Testis (tissue), 2 donors: ENCODE measurements at regions not wholly inside any gene's neighbourhood (a gene's known extent, or its start where the extent isn't known, plus 50 kb on each side); places are given as distances from the start of the nearest gene placed in this dataset.

ENCODE experiments used
- DNase-seq: peaks from one replicate; pipeline ENCODE4 v3.0.0-alpha.2; 2019
- H3K27ac ChIP-seq, 2 donors: fragments of 200-600 bp; sonication (generic); one replicate each; pipeline ENCODE4 v1.5.1; 2019
- H3K27me3 ChIP-seq: fragments of 200-600 bp; sonication (generic); one replicate; pipeline ENCODE4 v1.5.1; 2019
- H3K36me3 ChIP-seq: fragments of 200-600 bp; sonication (generic); one replicate; pipeline ENCODE4 v1.5.1; 2017; ENCODE audit warnings: low read depth; ENCODE audit errors: missing control alignments
- H3K4me1 ChIP-seq: fragments of 200-600 bp; sonication (generic); one replicate; pipeline ENCODE4 v1.5.1; 2019
- H3K4me3 ChIP-seq, 2 donors: fragments of 200-600 bp; sonication (generic); one replicate each; pipeline ENCODE4 v1.5.1; 2017 to 2019
- H3K9me3 ChIP-seq: fragments of 200-600 bp; sonication (generic); one replicate; pipeline ENCODE4 v1.5.1; 2017
- CTCF ChIP-seq, 3 experiments: fragments of 450-650 bp in 2 of 3; fragments of 200-600 bp in 1 of 3; sonication (generic) in 1 of 3; IDR thresholded peaks; one replicate each; pipeline ENCODE4 v1.5.1; 2016 to 2019; ENCODE audit warnings: antibody characterized with exemption in 3 of 3, mild to moderate bottlenecking in 2 of 3, moderate library complexity in 1 of 3
- POLR2A ChIP-seq: fragments of 450-650 bp; IDR thresholded peaks from one replicate; pipeline ENCODE4 v1.6.1; 2017; ENCODE audit warnings: antibody characterized with exemption, mild to moderate bottlenecking, moderate library complexity
- WGBS, 2 donors: methylation state at CpG; one replicate each; pipeline ENCODE4 v1.1.5; 2018; 5-methylcytosine and 5-hydroxymethylcytosine counted together
- intact Hi-C: fragments of 100-400 bp; cut with DNase I; formaldehyde crosslinking; loops from one replicate; pipeline ENCODE4 v1.15.1; 2023; ENCODE audit warnings: low total_unique reads

- H3K4me3 ChIP-seq = no peak overlapping the region
- TF ChIP-seq CTCF (IDR thresholded peaks at IDR 0.05) = no peak
- no peak for TF ChIP-seq POLR2A
- 70 to 71% methylated on average over 1 of the region's 1 CpG for WGBS, 2 donors
These were observed 855.9 kb upstream of the CDH10 start for GRCh38 chr5:25500635-25501034.

DNA sequence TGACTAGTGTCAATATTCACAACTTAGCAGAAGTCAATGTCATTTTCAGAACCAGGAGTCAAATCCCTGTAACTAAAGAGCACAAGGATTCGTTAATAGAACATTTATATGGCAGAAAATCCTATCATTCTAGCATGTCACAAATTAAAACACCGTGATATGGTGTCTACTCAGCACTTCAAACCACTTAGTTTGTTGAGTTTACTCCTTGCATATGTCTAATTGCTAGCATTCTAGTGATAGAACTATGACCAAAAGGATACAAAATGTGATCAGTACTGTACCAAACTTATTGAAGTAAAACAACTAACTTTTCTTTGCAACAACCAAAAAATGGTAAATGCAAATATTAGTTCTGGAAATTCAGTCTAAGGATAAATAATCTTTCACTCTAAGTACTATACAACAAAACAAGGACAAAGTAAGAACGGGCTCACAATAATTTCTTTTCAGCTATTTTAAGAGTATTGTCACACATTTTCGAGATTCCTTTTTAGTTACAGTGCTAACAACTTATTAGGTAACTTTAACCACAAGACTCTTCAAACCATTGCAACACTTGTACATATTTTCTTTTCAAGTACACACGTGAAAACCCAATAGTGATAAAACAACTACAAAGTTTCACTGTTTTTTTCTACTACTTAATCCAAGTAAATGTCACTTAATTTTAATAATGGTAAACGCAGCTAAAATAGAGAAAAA lies 845.2 kb upstream of the CDH10 start:
- Histone ChIP-seq H3K9me3 (no peaks in the 10 kb centered on the region), H3K4me1 (no peaks in the 10 kb centered on the region), H3K36me3 (no peaks in the 10 kb centered on the region), H3K27ac (no peak overlapping the region), H3K27me3 (no peaks in the 10 kb centered on the region), H3K4me3 (no peak overlapping the region)
- DNase-seq = no peak
- 83 to 85% methylated on average over 6 of the region's 6 CpGs for WGBS, 2 donors
- TF ChIP-seq CTCF (IDR thresholded peaks at IDR 0.05) = no peak
- TF ChIP-seq POLR2A = no peak
- intact Hi-C loops = no loop called here

More at GRCh38 chr5:25500635-25501034, 855.9 kb upstream of the CDH10 start:
- no peaks in the 10 kb centered on the region for H3K36me3 ChIP-seq
- no peaks in the 10 kb centered on the region for H3K4me1 ChIP-seq
- no peaks in the 10 kb centered on the region for H3K27me3 ChIP-seq
- intact Hi-C loops = no loop called here
- no peaks in the 10 kb centered on the region for H3K9me3 ChIP-seq
- DNase-seq = no peak
- H3K27ac ChIP-seq = no peak overlapping the region

DNA sequence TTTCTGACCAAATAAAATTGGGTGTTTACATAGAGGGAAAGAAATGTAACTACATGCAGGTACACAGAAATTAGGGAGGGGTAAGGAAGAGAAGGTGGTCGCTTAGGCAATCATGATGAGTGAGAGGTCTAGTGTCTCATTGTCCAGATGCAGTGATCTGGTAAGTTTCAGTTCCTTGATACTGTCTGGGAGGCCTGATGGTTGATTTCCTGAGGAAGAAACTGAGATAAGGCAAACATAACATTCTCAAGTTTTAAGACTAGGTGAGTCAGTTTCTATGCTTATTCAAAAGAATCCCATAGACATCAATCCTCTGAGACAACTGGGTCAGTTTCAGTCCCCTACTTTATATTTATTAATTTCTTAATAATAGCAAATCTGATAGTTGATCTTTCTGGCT lies 843.3 kb upstream of the CDH10 start:
- Histone ChIP-seq H3K4me3 (no peak overlapping the region), H3K27ac (no peak overlapping the region), H3K36me3 (no peaks in the 10 kb centered on the region), H3K9me3 (no peaks in the 10 kb centered on the region), H3K27me3 (no peaks in the 10 kb centered on the region), H3K4me1 (no peaks in the 10 kb centered on the region)
- intact Hi-C loops = no loop called here
- TF ChIP-seq CTCF (IDR thresholded peaks at IDR 0.05) = no peak
- no peak for TF ChIP-seq POLR2A
- DNase-seq = no peak
- whole genome bisulfite sequencing, 2 donors = 86 to 92% methylated on average over 1 of the region's 1 CpG

DNA sequence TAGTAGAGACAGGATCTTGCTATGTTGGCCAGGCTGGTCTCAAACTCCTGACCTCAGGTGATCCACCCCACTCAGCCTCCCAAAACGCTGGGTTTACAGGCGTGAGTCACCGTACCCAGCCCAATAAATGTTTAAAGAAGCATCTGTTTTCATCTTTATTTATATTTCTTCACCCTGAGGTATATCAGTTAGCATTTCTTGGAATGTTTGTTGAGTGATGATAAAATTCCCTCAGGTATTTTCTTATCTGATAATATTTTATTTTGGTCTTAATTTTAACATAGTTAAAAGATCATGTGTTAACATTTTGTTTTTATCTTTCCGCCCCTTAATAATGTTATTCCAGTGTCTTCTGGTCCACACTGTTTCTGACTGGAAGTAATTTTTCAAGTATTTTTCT lies 839.6 kb upstream of the CDH10 start:
- 84 to 89% methylated on average over 4 of the region's 4 CpGs for WGBS, 2 donors
- TF ChIP-seq CTCF (IDR thresholded peaks at IDR 0.05) (no peak), POLR2A (no peak)
- H3K4me1 ChIP-seq = peaks cover 5% of the 10 kb centered on the region

GRCh38 chr5:25481463-25481862 lies 836.7 kb upstream of the CDH10 start:
- Histone ChIP-seq H3K36me3 (no peaks in the 10 kb centered on the region), H3K27ac (no peak overlapping the region), H3K27me3 (no peaks in the 10 kb centered on the region), H3K9me3 (no peaks in the 10 kb centered on the region), H3K4me1 (peaks cover 5% of the 10 kb centered on the region), H3K4me3 (no peak overlapping the region)
- WGBS, 2 donors = 50 to 54% methylated on average over 2 of the region's 2 CpGs
- intact Hi-C loops = no loop called here
- DNase-seq = no peak
- TF ChIP-seq CTCF (IDR thresholded peaks at IDR 0.05) (no peak), POLR2A (no peak)

More for the DNA sequence above, 839.6 kb upstream of the CDH10 start:
- Histone ChIP-seq H3K27ac (no peak overlapping the region), H3K27me3 (no peaks in the 10 kb centered on the region), H3K4me3 (no peak overlapping the region), H3K9me3 (no peaks in the 10 kb centered on the region), H3K36me3 (no peaks in the 10 kb centered on the region)
- intact Hi-C loops = no loop called here
- DNase-seq = no peak
